Right hindlimb (tissue), 1 donor: ENCODE measurements at regions not wholly inside any gene's neighbourhood (a gene's known extent, or its start where the extent isn't known, plus 50 kb on each side); places are given as distances from the start of the nearest gene placed in this dataset.
"Not testable (repeated sequence)": the region's sequence is repeated elsewhere in the genome, so short reads cannot be mapped to it uniquely, and the experiment has no call there.

ENCODE experiments used
- DNase-seq: peaks from one replicate; pipeline ENCODE4 v3.0.0-alpha.2; 2018

DNA sequence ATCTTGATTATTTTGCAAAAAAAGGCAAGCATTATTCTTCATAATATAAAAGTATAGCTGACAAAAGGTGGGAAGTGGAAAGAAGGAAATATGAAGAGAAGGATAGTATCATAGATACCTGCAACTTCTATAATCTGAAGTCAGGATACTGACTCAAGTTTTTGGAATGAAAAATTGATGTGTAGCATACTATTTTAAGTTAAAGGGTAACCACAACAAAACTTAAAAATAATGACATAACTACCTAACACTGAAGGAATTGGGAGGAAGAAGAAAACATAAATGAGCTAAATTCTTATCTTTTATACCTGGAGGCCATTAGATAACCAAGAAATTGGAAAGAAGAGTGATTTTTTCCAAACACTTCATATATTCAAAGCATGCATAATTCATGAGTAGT lies 51.8 kb upstream of the TLE1 start:
- DNase-seq: no peak

GRCh38 chr9:81748091-81748490 lies 58.7 kb upstream of the TLE1 start:
- DNase-seq: no peak

DNA sequence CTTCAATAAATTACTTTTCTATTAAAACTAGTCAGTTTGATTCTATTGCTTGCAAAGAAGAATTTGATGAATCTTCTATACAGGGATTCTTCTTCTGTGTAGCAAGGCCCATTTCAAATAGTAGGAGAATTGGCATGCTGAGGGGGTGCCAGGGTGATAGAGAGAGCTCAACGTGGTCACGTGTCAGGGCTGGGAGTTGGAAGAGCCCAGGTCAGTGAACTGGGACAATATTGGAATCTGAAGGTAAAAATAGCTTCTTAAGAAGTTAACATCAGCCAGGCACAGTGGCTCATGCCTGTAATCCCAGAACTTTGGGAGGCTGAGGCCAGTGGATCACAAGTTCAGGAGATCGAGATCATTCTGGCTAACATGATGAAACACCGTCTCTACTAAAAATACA lies 64.1 kb upstream of the TLE1 start:
- no peak for DNase-seq

- DNase-seq: no peak
Observed at GRCh38 chr9:81754245-81754644, 64.9 kb upstream of the TLE1 start.

GRCh38 chr9:81755721-81756120 lies 66.4 kb upstream of the TLE1 start:
- DNase-seq: no peak

- no peak for DNase-seq
Observed at GRCh38 chr9:81756561-81756960, 67.2 kb upstream of the TLE1 start.

DNA sequence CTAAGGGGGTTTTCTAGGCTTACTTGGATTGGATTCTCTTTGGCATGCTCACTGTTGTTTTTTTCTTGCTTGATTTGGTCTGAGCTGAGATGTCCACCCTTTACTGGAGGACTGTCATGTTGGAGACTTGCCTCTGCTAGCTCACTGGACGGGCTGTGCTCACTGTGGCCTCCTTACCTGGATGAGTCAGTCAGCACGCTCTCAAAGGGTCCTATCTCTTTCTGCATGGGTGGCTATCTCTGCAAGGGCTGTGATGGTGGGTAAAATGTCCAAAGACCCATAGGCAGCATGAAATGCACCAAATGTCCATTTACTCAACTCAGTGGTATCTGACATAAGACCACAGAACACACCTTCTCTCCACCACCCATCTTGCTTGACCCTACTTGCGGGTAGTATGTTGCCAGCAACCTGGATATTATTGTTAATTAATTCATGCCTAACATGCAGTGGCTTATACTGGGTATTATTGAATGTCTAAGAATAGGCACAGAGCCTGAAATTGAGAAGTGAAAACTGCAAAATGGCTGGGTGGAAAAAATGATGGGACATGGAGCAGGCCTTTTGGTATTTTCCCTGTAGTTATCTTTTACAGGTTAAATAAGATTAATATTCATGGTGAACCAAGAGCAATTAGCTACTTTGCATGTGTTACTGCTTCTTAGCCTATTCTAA lies 68.9 kb upstream of the TLE1 start:
- no peak for DNase-seq

- peak; percentile 35 for DNase-seq
Observed at GRCh38 chr9:81759680-81760215, 70.4 kb upstream of the TLE1 start.

- no peak for DNase-seq
Observed at GRCh38 chr9:81767921-81768320, 78.6 kb upstream of the TLE1 start.

DNA sequence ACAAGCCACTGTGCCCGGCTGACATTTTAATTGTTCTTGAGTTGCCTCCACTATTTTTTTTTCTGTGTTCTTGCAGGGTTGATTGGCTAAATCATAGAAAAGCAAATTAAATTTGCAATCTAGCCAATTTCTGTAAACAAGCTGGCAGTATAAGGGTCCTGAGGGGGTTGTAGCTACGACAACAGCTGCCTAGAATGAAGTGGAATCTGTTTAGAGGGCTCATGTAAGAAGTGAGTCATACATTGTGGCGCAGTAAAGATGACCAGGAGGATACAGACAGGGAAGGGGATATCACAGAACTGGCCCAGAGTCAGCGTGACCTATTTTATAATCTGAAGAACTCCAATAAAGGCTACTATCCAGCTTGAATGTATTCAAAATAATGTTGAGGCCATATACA lies 82.2 kb upstream of the TLE1 start:
- peak; percentile 21 for DNase-seq

DNA sequence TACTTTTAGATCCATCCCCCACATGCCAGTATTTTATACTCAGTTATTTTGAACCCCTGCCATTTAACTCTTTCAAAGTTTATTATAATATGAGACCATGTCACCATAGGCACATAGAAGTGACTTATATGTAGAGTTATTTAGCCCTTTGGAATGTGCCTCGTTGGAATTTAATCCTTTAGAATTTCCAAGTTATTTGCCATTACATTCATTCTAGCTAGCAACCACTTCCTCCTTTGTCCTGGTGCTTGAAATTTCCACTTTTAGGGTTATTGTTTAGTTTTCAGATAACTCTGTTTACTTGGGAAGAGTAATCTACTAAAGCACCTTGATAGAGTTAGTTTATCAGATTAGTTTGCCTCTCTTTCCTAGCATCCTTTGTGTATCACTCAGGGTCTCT lies 82.8 kb upstream of the TLE1 start:
- DNase-seq: no peak

- peak; percentile 22 for DNase-seq
Observed at GRCh38 chr9:81776390-81776789, 87.0 kb upstream of the TLE1 start.

GRCh38 chr9:81776834-81777233 lies 87.5 kb upstream of the TLE1 start:
- DNase-seq: no peak

DNA sequence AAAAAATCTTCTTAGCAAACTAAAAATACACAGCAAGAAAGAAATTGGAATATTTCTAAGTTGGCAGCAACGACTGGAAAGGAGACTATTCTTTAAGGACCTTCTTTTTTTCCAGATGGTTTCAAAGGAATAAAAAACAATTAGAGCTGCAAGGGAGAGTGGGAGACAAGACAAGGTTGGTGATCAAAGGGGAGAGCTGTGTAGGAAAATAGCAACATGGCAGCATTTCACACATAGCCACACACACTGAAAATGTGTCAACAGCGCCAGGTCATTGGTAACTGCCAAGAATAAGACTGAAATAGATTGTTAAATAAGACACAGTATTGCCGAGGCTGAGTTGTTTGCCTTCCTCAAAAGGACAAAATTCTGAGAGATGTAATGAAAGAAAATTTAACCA lies 88.1 kb upstream of the TLE1 start:
- DNase-seq: no peak

DNA sequence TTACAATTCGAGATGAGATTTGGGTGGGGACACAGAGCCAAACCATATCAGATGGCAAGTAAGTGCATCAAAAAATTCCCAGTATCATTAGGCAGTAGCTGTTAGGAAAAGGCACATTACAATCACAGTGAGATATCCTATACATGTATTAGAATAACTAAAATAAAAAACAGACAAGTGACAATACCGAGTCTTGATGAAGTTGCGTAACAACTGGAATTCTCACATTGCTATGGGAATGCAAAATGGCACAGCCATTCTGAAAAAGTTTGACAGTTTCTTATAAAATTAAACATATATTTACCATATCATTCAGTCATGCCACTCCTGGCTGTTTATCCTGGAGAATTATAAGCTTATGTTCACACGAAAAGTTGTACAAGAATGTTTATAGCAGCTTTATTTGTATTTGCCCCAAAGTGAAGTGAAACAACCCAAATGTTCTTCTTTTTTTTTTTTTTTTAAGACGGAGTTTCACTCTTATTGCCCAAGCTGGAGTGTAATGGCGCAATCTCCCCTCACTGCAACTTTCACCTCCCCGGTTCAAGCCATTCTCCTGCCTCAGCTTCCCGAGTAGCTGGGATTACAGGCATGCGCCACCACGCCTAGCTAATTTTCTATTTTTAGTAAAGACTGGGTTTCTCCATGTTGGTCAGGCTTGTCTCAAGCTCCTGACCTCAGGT lies 93.1 kb upstream of the TLE1 start:
- no peak for DNase-seq

DNA sequence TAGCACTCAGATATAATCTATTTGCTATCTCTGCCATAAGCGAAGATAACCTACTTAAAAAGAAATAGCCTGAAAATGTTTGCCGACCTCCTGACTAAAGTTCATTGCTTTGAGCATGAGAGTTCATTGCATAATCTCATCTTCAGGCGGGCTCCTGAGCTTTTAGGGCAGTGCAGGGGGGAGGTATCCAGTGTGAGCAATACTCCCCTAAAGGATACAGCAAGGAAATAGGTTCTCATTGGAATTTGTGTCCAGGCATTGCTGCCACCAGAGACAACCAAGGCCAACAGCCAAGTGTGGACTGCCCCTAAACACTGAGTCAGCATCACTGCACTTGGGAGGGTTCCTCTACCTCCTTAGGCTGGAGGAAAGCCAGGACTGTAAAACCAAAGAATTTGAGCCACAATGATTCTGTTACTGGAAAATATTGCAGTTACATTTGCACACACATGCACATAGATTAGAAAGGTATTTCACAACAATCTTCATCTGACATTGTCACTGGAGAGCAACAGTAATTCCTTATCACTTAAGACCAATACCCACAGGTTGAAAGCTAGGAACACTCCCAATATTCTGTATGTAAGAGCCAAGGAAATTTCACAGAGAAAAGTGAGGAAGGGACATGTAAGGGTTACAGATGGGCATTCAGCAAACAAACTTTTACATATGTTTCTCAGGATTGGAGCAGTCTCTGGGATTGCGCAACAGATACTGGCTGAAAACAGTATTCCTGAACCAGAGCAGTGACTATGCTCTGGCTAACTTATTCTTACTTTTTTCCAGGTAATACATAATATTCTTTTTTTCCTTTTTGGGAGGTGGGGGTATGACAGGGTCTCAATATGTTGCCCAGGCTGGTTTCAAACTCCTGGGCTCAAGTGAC lies 98.6 kb upstream of the TLE1 start:
- peak; percentile 44 for DNase-seq

DNA sequence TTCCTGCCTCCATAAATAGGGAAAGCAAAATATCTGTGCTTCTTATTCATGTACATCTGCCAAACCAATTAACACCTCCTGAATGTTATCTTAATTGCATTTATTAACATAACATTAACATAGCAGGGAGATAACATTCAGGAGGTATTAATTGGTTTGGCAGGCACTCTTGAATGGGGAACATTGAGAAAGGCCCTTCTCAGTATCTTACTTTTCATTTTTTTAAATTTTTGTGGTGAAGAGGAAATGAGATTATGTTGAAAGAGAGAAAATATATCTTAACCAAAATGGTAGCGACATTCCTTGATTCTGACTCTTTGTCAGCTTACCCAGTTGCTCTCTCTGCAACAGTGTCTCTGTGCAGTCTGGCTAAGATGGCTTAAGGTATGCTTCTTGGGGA lies 100.4 kb upstream of the TLE1 start:
- DNase-seq: no peak

- DNase-seq: no peak
Observed at GRCh38 chr9:81790166-81790565, 100.8 kb upstream of the TLE1 start.

GRCh38 chr9:81791076-81791475 lies 101.7 kb upstream of the TLE1 start:
- no peak for DNase-seq

DNA sequence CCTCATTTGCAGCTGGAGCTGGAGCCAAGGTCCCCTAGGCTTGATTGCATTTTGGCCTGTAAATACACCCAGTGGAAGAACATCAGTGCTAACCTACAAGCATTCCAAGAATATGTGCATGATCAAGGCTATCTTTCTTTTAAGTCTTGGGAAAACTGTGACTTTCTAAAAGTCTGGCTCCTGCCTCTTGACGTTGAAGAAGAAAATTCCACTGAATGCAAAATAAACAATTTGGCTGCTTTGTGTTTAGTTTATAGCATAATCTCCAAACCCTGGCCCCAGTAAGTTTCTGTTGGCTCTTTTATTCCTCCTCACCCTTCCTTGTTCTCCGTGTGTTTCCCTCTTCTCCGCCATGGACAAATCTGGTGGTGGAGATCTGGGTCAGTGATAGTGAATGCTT lies 109.3 kb upstream of the TLE1 start:
- no peak for DNase-seq

- no peak for DNase-seq
Observed at GRCh38 chr9:81801190-81801589, 111.8 kb upstream of the TLE1 start.

DNA sequence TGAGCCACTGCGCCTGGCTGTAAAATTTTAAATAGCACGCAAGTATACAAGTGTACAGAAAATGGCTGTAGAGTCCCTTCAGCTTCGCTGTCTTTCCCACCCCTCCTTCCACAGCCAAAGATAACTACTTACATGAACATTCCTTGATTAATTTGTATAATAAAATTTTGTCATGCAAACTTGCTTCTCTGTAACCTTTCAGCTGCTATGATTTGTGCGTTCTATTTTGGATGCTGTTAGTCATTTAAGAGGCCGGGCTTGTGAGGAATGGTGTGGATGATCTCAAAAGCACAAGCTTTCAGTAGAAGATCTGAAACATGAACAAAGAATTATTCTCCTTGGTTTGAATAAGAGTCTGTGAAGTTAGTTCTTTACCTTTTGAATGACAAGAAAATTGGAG lies 115.0 kb upstream of the TLE1 start:
- DNase-seq: no peak

- not testable (repeated sequence) for DNase-seq
Observed at GRCh38 chr9:81811688-81812087, 116.5 kb upstream of the SPATA31D4 start.

- no peak for DNase-seq
Observed at GRCh38 chr9:81814401-81814793, 113.8 kb upstream of the SPATA31D4 start.
